ENCODE measurements at regions not wholly inside any gene's neighbourhood (a gene's known extent, or its start where the extent isn't known, plus 50 kb on each side); places are given as distances from the start of the nearest gene placed in this dataset.

- no peak for TF ChIP-seq CTCF (IDR thresholded peaks at IDR 0.05; ENCODE audit: extremely low read depth in 1 of 2, insufficient read depth in 1 of 2, low read depth in 1 of 2, low read length in 2 of 2)
- no peak for TF ChIP-seq FOS (IDR thresholded peaks at IDR 0.05; ENCODE audit: borderline replicate concordance, insufficient read depth, low read length)
- no peak for TF ChIP-seq MAX (IDR thresholded peaks at IDR 0.05; ENCODE audit: insufficient read depth, insufficient read length)
- TF ChIP-seq POLR2AphosphoS5 (IDR thresholded peaks at IDR 0.05; ENCODE audit: insufficient read depth, low read depth, low read length), result no peak
These were observed 805.6 kb downstream of the KCNA4 start for GRCh38 chr11:29211202-29211601.
